ENCODE measurements at regions not wholly inside any gene's neighbourhood (a gene's known extent, or its start where the extent isn't known, plus 50 kb on each side); places are given as distances from the start of the nearest gene placed in this dataset.

DNA sequence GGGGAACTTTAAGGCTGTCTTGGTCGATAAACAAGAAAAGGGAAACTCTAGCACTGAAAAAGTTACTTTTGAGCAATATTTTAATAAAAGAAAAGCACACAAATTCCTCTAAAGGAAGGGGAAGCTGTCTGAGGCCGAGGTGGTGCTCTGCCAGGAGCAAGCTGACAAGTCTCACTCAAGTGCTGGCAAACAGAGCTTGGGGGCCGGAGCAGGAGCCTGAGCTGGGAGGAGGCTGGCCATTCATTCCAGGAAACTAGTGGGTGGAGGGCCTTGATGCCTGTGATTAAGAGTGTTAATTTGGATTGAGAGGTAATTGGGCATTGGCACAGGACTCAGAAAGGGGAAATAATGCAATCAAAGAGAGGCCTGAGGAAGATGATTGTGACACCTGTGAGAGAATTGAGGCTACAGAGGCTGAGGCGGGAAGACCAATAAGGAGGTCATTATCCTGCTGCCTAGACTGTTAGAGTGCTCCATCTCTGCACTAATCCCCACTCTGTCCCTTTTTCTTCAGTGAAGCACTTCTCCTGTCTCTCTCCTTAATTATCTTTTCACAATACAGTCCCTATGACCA is 154.9 kb upstream of the COL1A2 start:
- no peak overlapping the region for H2BK12ac ChIP-seq (ENCODE audit: low read length)
- no peak overlapping the region for H3K4ac ChIP-seq (ENCODE audit: low read length)
- H3K27ac ChIP-seq (replicated peaks; ENCODE audit: low read length): peak overlapping the region; percentile 58
- H2BK5ac ChIP-seq (ENCODE audit: low read length): no peak overlapping the region
- peak overlapping the region; percentile 39 for H2AFZ ChIP-seq (ENCODE audit: low read length)
- H3K18ac ChIP-seq (ENCODE audit: low read length): no peak overlapping the region
- WGBS, 2 donors (ENCODE audit: extremely low coverage in 2 of 2, insufficient read length in 2 of 2, insufficient replicate concordance in 1 of 2): no CpG with 5 or more reads among the region's 4 CpGs
- H4K8ac ChIP-seq (ENCODE audit: low read depth, low read length): no peak overlapping the region
- peaks cover 0 to 4% of the 10 kb centered on the region in 2 donors for H3K9me3 ChIP-seq (replicated peaks in 1 of 2; ENCODE audit: control insufficient read depth in 2 of 2, insufficient read depth in 1 of 2, low read depth in 1 of 2, low read length in 2 of 2)
- H3K4me2 ChIP-seq (ENCODE audit: insufficient read depth, low read length, poor library complexity, severe bottlenecking): no peak overlapping the region
- H3K9ac ChIP-seq (ENCODE audit: low read depth, low read length, poor library complexity): no peak overlapping the region
- no peak overlapping the region for H3K14ac ChIP-seq (ENCODE audit: low read length)
- no peak overlapping the region for H2BK120ac ChIP-seq (ENCODE audit: low read depth, low read length)
- no peak overlapping the region for H2BK15ac ChIP-seq (ENCODE audit: low read length)
- H3K27me3 ChIP-seq (ENCODE audit: control insufficient read depth in 3 of 3, insufficient read depth in 3 of 3, low read depth in 1 of 3, low read length in 3 of 3): no peaks in the 10 kb centered on the region
- no peaks in the 10 kb centered on the region for H3K79me1 ChIP-seq (ENCODE audit: low read depth, low read length)
- no peak overlapping the region for H2AK5ac ChIP-seq (ENCODE audit: low read depth, low read length)
- DNase-seq (ENCODE audit: low spot score): peak; percentile 76
- H4K91ac ChIP-seq (ENCODE audit: low read depth, low read length, poor library complexity): no peak overlapping the region
- no peaks in the 10 kb centered on the region for H3K36me3 ChIP-seq (replicated peaks in 1 of 2; ENCODE audit: control insufficient read depth in 2 of 2, insufficient read depth in 2 of 2, low read length in 2 of 2)
- H3K4me3 ChIP-seq (ENCODE audit: low read length in 2 of 2): no peak overlapping the region
- H3K23ac ChIP-seq (ENCODE audit: low read depth, low read length, poor library complexity): no peak overlapping the region
- H3K4me1 ChIP-seq (ENCODE audit: control insufficient read depth in 2 of 2, insufficient read depth in 1 of 2, low read depth in 1 of 2, low read length in 2 of 2): peaks cover 2 to 8% of the 10 kb centered on the region in 2 donors

DNA sequence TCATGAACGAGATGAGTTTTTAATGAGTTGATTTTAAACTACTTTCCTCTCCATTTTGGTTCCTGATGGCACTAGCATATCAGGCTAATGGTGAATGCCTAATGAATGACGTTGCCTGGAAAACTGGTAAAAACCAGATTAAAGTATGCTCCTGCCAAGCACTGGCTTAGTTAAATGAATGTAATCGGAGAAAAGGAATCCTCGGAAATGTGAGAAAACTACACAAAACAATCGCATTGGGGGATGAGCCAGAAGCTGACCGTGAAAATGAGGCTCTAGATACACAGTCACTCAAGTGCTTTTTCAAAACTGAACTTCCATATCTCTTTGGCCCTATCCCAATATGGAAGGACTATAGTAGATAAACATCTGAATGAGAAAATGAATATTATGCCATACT is 153.8 kb upstream of the COL1A2 start:
- H3K27me3 ChIP-seq (ENCODE audit: control insufficient read depth in 3 of 3, insufficient read depth in 3 of 3, low read depth in 1 of 3, low read length in 3 of 3): no peaks in the 10 kb centered on the region
- no peak overlapping the region for H2BK5ac ChIP-seq (ENCODE audit: low read length)
- no peak overlapping the region for H4K8ac ChIP-seq (ENCODE audit: low read depth, low read length)
- H3K9ac ChIP-seq (ENCODE audit: low read depth, low read length, poor library complexity): no peak overlapping the region
- H3K79me1 ChIP-seq (ENCODE audit: low read depth, low read length): no peaks in the 10 kb centered on the region
- no peak overlapping the region for H3K27ac ChIP-seq (replicated peaks; ENCODE audit: low read length)
- no peak overlapping the region for H3K4me2 ChIP-seq (ENCODE audit: insufficient read depth, low read length, poor library complexity, severe bottlenecking)
- H2AK5ac ChIP-seq (ENCODE audit: low read depth, low read length): no peak overlapping the region
- no peak overlapping the region for H3K4me3 ChIP-seq (ENCODE audit: low read length in 2 of 2)
- no peak overlapping the region for H3K4ac ChIP-seq (ENCODE audit: low read length)
- H3K18ac ChIP-seq (ENCODE audit: low read length): no peak overlapping the region
- no peak for DNase-seq (ENCODE audit: low spot score)
- peaks cover 2 to 8% of the 10 kb centered on the region in 2 donors for H3K4me1 ChIP-seq (ENCODE audit: control insufficient read depth in 2 of 2, insufficient read depth in 1 of 2, low read depth in 1 of 2, low read length in 2 of 2)
- H3K23ac ChIP-seq (ENCODE audit: low read depth, low read length, poor library complexity): no peak overlapping the region
- no peak overlapping the region for H2BK12ac ChIP-seq (ENCODE audit: low read length)
- no peak overlapping the region for H2BK15ac ChIP-seq (ENCODE audit: low read length)
- H4K91ac ChIP-seq (ENCODE audit: low read depth, low read length, poor library complexity): no peak overlapping the region
- H3K14ac ChIP-seq (ENCODE audit: low read length): no peak overlapping the region
- H2BK120ac ChIP-seq (ENCODE audit: low read depth, low read length): no peak overlapping the region
- peak overlapping the region; percentile 3 for H2AFZ ChIP-seq (ENCODE audit: low read length)
- peaks cover 0 to 4% of the 10 kb centered on the region in 2 donors for H3K9me3 ChIP-seq (replicated peaks in 1 of 2; ENCODE audit: control insufficient read depth in 2 of 2, insufficient read depth in 1 of 2, low read depth in 1 of 2, low read length in 2 of 2)
- WGBS, 2 donors (ENCODE audit: extremely low coverage in 2 of 2, insufficient read length in 2 of 2, insufficient replicate concordance in 1 of 2): no CpG with 5 or more reads among the region's 6 CpGs
- no peaks in the 10 kb centered on the region for H3K36me3 ChIP-seq (replicated peaks in 1 of 2; ENCODE audit: control insufficient read depth in 2 of 2, insufficient read depth in 2 of 2, low read length in 2 of 2)

- H3K23ac ChIP-seq (ENCODE audit: low read depth, low read length, poor library complexity): no peak overlapping the region
- H3K36me3 ChIP-seq (replicated peaks in 1 of 2; ENCODE audit: control insufficient read depth in 2 of 2, insufficient read depth in 2 of 2, low read length in 2 of 2): no peaks in the 10 kb centered on the region
- no peak overlapping the region for H2AFZ ChIP-seq (ENCODE audit: low read length)
- no peaks in the 10 kb centered on the region for H3K27me3 ChIP-seq (ENCODE audit: control insufficient read depth in 3 of 3, insufficient read depth in 3 of 3, low read depth in 1 of 3, low read length in 3 of 3)
- H3K9me3 ChIP-seq (replicated peaks in 1 of 2; ENCODE audit: control insufficient read depth in 2 of 2, insufficient read depth in 1 of 2, low read depth in 1 of 2, low read length in 2 of 2): peaks cover 0 to 4% of the 10 kb centered on the region in 2 donors
- H2BK12ac ChIP-seq (ENCODE audit: low read length): no peak overlapping the region
- no peak overlapping the region for H3K4me2 ChIP-seq (ENCODE audit: insufficient read depth, low read length, poor library complexity, severe bottlenecking)
- H2BK15ac ChIP-seq (ENCODE audit: low read length): no peak overlapping the region
- H3K79me1 ChIP-seq (ENCODE audit: low read depth, low read length): no peaks in the 10 kb centered on the region
- DNase-seq (ENCODE audit: low spot score): no peak
- no peak overlapping the region for H3K18ac ChIP-seq (ENCODE audit: low read length)
- peaks cover 3 to 8% of the 10 kb centered on the region in 2 donors for H3K4me1 ChIP-seq (ENCODE audit: control insufficient read depth in 2 of 2, insufficient read depth in 1 of 2, low read depth in 1 of 2, low read length in 2 of 2)
- no peak overlapping the region for H2BK120ac ChIP-seq (ENCODE audit: low read depth, low read length)
- H3K14ac ChIP-seq (ENCODE audit: low read length): no peak overlapping the region
- H4K91ac ChIP-seq (ENCODE audit: low read depth, low read length, poor library complexity): no peak overlapping the region
- WGBS, 2 donors (ENCODE audit: extremely low coverage in 2 of 2, insufficient read length in 2 of 2, insufficient replicate concordance in 1 of 2): no CpG with 5 or more reads among the region's 3 CpGs
- H3K4me3 ChIP-seq (ENCODE audit: low read length in 2 of 2): no peak overlapping the region
- no peak overlapping the region for H4K8ac ChIP-seq (ENCODE audit: low read depth, low read length)
- H2AK5ac ChIP-seq (ENCODE audit: low read depth, low read length): no peak overlapping the region
- no peak overlapping the region for H3K4ac ChIP-seq (ENCODE audit: low read length)
- H2BK5ac ChIP-seq (ENCODE audit: low read length): no peak overlapping the region
- H3K9ac ChIP-seq (ENCODE audit: low read depth, low read length, poor library complexity): no peak overlapping the region
- H3K27ac ChIP-seq (replicated peaks; ENCODE audit: low read length): no peak overlapping the region
These were observed 153.2 kb upstream of the COL1A2 start for GRCh38 chr7:94241402-94241925.

DNA sequence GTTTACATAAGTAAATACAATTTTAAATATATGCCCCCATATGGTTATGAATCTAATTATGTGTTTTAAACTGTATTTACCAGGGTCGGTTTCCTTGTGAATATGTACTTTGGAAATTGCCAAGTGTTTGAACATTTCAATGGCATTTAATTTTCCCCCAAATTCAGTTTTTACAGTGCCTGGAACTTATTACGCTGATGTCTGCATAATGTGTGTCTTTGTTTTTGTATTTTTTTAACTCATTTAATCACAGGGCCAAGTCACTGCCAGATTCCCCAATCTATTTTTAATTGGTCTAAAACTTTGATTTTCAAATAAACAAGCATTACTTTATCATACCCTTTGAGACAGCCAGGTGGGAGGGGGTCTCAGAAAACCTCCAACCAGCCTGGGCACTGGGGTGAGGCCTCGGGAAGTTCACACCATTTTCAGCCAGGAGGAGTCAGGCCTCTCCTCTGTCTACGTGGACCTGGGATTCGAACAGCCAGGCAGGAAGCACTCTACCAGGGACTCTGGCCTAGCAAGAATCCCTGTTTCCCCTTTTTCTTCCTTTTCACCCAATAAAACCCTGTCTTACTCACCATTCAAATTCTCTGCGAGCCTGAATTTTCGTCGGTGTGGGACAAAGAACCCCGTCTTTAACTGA is 151.5 kb upstream of the COL1A2 start:
- Histone ChIP-seq H2BK15ac (ENCODE audit: low read length) (no peak overlapping the region), H3K4me1 (ENCODE audit: control insufficient read depth in 2 of 2, insufficient read depth in 1 of 2, low read depth in 1 of 2, low read length in 2 of 2) (peaks cover 3 to 13% of the 10 kb centered on the region in 2 donors), H3K36me3 (replicated peaks in 1 of 2; ENCODE audit: control insufficient read depth in 2 of 2, insufficient read depth in 2 of 2, low read length in 2 of 2) (no peaks in the 10 kb centered on the region), H3K4me2 (ENCODE audit: insufficient read depth, low read length, poor library complexity, severe bottlenecking) (no peak overlapping the region), H3K27ac (replicated peaks; ENCODE audit: low read length) (no peak overlapping the region), H3K27me3 (ENCODE audit: control insufficient read depth in 3 of 3, insufficient read depth in 3 of 3, low read depth in 1 of 3, low read length in 3 of 3) (no peaks in the 10 kb centered on the region), H2AK5ac (ENCODE audit: low read depth, low read length) (no peak overlapping the region), H3K4ac (ENCODE audit: low read length) (no peak overlapping the region), H3K79me1 (ENCODE audit: low read depth, low read length) (no peaks in the 10 kb centered on the region), H2BK5ac (ENCODE audit: low read length) (no peak overlapping the region), H3K14ac (ENCODE audit: low read length) (no peak overlapping the region), H4K91ac (ENCODE audit: low read depth, low read length, poor library complexity) (no peak overlapping the region), H3K23ac (ENCODE audit: low read depth, low read length, poor library complexity) (no peak overlapping the region), H2BK12ac (ENCODE audit: low read length) (no peak overlapping the region), H3K9ac (ENCODE audit: low read depth, low read length, poor library complexity) (no peak overlapping the region), H2BK120ac (ENCODE audit: low read depth, low read length) (no peak overlapping the region), H3K9me3 (replicated peaks in 1 of 2; ENCODE audit: control insufficient read depth in 2 of 2, insufficient read depth in 1 of 2, low read depth in 1 of 2, low read length in 2 of 2) (no peaks in the 10 kb centered on the region), H3K18ac (ENCODE audit: low read length) (no peak overlapping the region), H3K4me3 (ENCODE audit: low read length in 2 of 2) (no peak overlapping the region), H2AFZ (ENCODE audit: low read length) (peak overlapping the region; percentile 41), H4K8ac (ENCODE audit: low read depth, low read length) (no peak overlapping the region)
- no CpG with 5 or more reads among the region's 9 CpGs for WGBS, 2 donors (ENCODE audit: extremely low coverage in 2 of 2, insufficient read length in 2 of 2, insufficient replicate concordance in 1 of 2)
- DNase-seq (ENCODE audit: low spot score): no peak

Measured in neuronal stem cell (in vitro differentiated cells).